ENCODE measurements at regions not wholly inside any gene's neighbourhood (a gene's known extent, or its start where the extent isn't known, plus 50 kb on each side); places are given as distances from the start of the nearest gene placed in this dataset.

DNA sequence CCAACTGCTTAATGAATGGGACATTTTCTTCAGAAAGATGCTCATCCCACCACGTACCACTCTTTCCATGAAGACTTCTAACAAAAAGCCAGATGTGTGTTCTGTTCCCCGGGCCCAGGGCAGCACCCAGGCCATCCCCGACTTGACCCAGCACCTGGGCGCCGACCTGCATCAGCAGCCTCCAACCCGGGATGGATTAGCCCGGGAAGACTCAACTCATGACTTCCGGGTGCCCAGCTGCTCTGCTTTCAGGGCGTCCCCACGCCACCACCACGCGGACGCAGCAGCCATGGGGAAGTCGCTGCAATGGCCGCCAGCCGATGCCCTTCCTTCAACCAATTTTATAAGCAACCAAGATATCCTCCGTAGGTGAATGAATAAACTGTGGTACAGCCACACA, 123.8 kb upstream of the TUBA3C start:
- Histone ChIP-seq H2AFZ (ENCODE audit: low read depth) (no peak overlapping the region), H3K9me3 (no peaks in the 10 kb centered on the region), H3K9me2 (no peaks in the 10 kb centered on the region), H3K79me2 (ENCODE audit: insufficient read depth) (no peaks in the 10 kb centered on the region), H3K36me3 (replicated peaks in 1 of 2; ENCODE audit: control insufficient read depth in 1 of 2, insufficient read depth in 2 of 2, low read length in 1 of 2) (no peaks in the 10 kb centered on the region), H3K9ac (no peak overlapping the region), H3K27me3 (ENCODE audit: insufficient read depth) (no peaks in the 10 kb centered on the region), H3K27ac (ENCODE audit: low read depth in 2 of 2, low read length in 1 of 2) (no peak overlapping the region), H3K4me2 (no peak overlapping the region), H3F3A (replicated peaks; ENCODE audit: insufficient read depth) (no peaks in the 10 kb centered on the region), H3K4me3 (ENCODE audit: low read depth in 2 of 2, low read length in 1 of 2) (no peak overlapping the region), H4K20me1 (ENCODE audit: insufficient read depth) (no peaks in the 10 kb centered on the region), H3K4me1 (ENCODE audit: control insufficient read depth in 1 of 2, insufficient read depth in 2 of 2, low read depth in 1 of 2, low read length in 1 of 2) (no peaks in the 10 kb centered on the region)
- TF ChIP-seq NRF1 (IDR thresholded peaks at IDR 0.05; ENCODE audit: low read depth, low read length): no peak
- no peak for TF ChIP-seq TAF1 (IDR thresholded peaks at IDR 0.05; ENCODE audit: borderline replicate concordance, low read depth, low read length)
- no peak for TF ChIP-seq TEAD4 (IDR thresholded peaks at IDR 0.05; ENCODE audit: borderline replicate concordance, insufficient read depth)
- TF ChIP-seq, protein P1, sequence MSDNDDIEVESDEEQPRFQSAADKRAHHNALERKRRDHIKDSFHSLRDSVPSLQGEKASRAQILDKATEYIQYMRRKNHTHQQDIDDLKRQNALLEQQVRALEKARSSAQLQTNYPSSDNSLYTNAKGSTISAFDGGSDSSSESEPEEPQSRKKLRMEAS (IDR thresholded peaks at IDR 0.05; ENCODE audit: low read depth): no peak
- no peak for TF ChIP-seq RXRA (IDR thresholded peaks at IDR 0.05; ENCODE audit: borderline replicate concordance, low read depth)
- TF ChIP-seq CTCF (IDR thresholded peaks at IDR 0.05): no peak
- POLR2A ChIA-PET: no interaction called here
- CTCF ChIA-PET: no interaction called here
- 10% methylated on average over 12 of the region's 17 CpGs for WGBS (ENCODE audit: low lambda C conversion rate)
- no peak for DNase-seq

- Histone ChIP-seq H3K9me3 (no peaks in the 10 kb centered on the region), H4K20me1 (ENCODE audit: insufficient read depth) (no peaks in the 10 kb centered on the region), H3K9ac (no peak overlapping the region), H3K79me2 (ENCODE audit: insufficient read depth) (no peaks in the 10 kb centered on the region), H3K36me3 (replicated peaks in 1 of 2; ENCODE audit: control insufficient read depth in 1 of 2, insufficient read depth in 2 of 2, low read length in 1 of 2) (no peaks in the 10 kb centered on the region), H3K27me3 (ENCODE audit: insufficient read depth) (peaks cover 8% of the 10 kb centered on the region; the same call in 1 of the 2 replicates), H3K4me3 (ENCODE audit: low read depth in 2 of 2, low read length in 1 of 2) (no peak overlapping the region), H3F3A (replicated peaks; ENCODE audit: insufficient read depth) (no peaks in the 10 kb centered on the region), H3K27ac (ENCODE audit: low read depth in 2 of 2, low read length in 1 of 2) (no peak overlapping the region), H3K4me2 (no peak overlapping the region), H3K4me1 (ENCODE audit: control insufficient read depth in 1 of 2, insufficient read depth in 2 of 2, low read depth in 1 of 2, low read length in 1 of 2) (no peaks in the 10 kb centered on the region), H3K9me2 (no peaks in the 10 kb centered on the region), H2AFZ (ENCODE audit: low read depth) (no peak overlapping the region)
- WGBS (ENCODE audit: low lambda C conversion rate): 0% methylated on average over 1 of the region's 3 CpGs
- ChIA-PET POLR2A (interaction anchor here (0.6 kb wide), 1 partner anchor 197 kb away, joined by 4 read pairs; no protein-coding TSS in a partner anchor), CTCF (no interaction called here)
- no peak for DNase-seq
- TF ChIP-seq IRF3 (IDR thresholded peaks at IDR 0.05; ENCODE audit: low read depth, low read length): no peak
- no peak for TF ChIP-seq RCOR1 (IDR thresholded peaks at IDR 0.05; ENCODE audit: low read length)
- no peak for TF ChIP-seq USF1 (IDR thresholded peaks at IDR 0.05; ENCODE audit: borderline replicate concordance, low read depth)
- TF ChIP-seq EZH2phosphoT487 (IDR thresholded peaks at IDR 0.05; ENCODE audit: borderline replicate concordance, low read depth): no peak
- no peak for TF ChIP-seq FOXJ3 (CRISPR knock-in tag; IDR thresholded peaks at IDR 0.05)
- no peak for TF ChIP-seq ELF1 (IDR thresholded peaks at IDR 0.05)
- TF ChIP-seq JUND (IDR thresholded peaks at IDR 0.05): no peak
- TF ChIP-seq FOXM1 (IDR thresholded peaks at IDR 0.05; ENCODE audit: low read depth): no peak
These were observed 107.6 kb upstream of the TUBA3C start for GRCh38 chr13:19289180-19289579.

Data from SK-N-SH (cell line).